ENCODE measurements at regions not wholly inside any gene's neighbourhood (a gene's known extent, or its start where the extent isn't known, plus 50 kb on each side); places are given as distances from the start of the nearest gene placed in this dataset.

DNA sequence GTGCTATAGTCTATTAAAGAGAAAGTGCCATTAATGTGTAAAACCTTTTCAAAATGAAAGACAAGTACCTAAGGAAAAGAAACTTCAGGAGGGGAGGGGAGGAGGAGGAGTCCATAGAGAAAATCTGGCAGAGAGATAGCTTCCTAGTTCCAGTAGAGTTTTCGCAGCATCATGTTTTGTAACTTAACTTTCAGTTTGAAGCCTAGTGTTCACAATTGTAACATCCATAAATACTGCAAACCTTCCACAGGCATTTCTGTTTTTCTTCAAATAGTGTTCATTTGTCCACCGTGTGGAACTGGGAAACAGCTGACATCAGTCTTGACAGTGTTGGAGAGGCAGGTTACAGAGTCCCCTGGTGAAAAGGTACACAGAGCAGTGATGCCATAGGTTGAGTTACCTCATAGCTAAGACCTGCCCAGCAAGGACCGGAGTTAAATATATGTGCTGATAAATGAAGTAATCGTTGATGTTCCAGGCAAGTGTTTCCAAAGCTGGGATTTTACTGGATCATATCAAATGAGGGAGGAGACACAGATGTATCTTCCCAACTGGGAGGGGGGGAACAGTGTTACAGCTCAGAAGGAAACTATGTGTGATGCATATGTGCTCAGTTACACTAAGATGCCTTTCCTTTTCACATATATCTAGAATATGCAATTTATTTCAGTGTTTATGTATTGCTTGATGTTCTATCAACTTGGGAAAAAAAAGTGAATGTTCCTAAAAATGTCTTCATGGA is 369.5 kb upstream of the FAM241A start:
- ATAC-seq = no peak
- BruUV-seq (replicated peaks) = no TSS peak
- H3K4me3 ChIP-seq (ENCODE audit: low read depth in 2 of 2, low read length in 2 of 2) = no peak overlapping the region

DNA sequence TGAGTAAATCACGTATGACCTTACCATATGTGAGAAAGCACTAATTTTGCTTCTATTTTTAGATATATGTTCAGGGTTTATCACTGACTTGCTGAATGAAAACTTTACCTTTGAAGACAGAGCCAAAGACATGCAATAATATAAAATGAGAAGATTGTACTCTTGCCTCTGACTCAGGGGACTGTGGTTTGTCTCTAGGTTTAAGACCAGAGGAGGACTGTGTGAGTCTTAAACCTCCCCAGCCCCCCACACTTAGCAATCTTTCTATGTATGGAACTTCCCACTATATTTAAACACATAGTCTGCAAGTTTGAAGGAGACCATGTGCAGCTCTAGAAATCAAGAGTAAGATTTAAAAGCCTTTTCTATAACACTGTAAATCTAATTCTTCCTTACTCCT is 368.7 kb upstream of the FAM241A start:
- Histone ChIP-seq H3K36me3 (ENCODE audit: control insufficient read depth, insufficient read depth, low read length) (no peaks in the 10 kb centered on the region), H3K9me3 (ENCODE audit: control insufficient read depth, insufficient read depth, low read depth, low read length) (no peaks in the 10 kb centered on the region), H3K4me1 (ENCODE audit: control insufficient read depth, insufficient read depth, low read length) (no peaks in the 10 kb centered on the region), H3K27ac (ENCODE audit: low read length) (no peak overlapping the region), H3K4me3 (ENCODE audit: low read depth in 2 of 2, low read length in 2 of 2) (no peak overlapping the region), H3K27me3 (ENCODE audit: control insufficient read depth, insufficient read depth, low read length) (no peaks in the 10 kb centered on the region)
- no peak for DNase-seq (ENCODE audit: low read depth, low spot score)
- ChIA-PET POLR2A (no interaction called here), CTCF (no interaction called here)
- TF ChIP-seq, protein P1, sequence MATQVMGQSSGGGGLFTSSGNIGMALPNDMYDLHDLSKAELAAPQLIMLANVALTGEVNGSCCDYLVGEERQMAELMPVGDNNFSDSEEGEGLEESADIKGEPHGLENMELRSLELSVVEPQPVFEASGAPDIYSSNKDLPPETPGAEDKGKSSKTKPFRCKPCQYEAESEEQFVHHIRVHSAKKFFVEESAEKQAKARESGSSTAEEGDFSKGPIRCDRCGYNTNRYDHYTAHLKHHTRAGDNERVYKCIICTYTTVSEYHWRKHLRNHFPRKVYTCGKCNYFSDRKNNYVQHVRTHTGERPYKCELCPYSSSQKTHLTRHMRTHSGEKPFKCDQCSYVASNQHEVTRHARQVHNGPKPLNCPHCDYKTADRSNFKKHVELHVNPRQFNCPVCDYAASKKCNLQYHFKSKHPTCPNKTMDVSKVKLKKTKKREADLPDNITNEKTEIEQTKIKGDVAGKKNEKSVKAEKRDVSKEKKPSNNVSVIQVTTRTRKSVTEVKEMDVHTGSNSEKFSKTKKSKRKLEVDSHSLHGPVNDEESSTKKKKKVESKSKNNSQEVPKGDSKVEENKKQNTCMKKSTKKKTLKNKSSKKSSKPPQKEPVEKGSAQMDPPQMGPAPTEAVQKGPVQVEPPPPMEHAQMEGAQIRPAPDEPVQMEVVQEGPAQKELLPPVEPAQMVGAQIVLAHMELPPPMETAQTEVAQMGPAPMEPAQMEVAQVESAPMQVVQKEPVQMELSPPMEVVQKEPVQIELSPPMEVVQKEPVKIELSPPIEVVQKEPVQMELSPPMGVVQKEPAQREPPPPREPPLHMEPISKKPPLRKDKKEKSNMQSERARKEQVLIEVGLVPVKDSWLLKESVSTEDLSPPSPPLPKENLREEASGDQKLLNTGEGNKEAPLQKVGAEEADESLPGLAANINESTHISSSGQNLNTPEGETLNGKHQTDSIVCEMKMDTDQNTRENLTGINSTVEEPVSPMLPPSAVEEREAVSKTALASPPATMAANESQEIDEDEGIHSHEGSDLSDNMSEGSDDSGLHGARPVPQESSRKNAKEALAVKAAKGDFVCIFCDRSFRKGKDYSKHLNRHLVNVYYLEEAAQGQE (IDR thresholded peaks at IDR 0.05; ENCODE audit: insufficient read depth in 1 of 2, low read depth in 2 of 2, low read length in 1 of 2) = no peak
- TF ChIP-seq SIN3A (IDR thresholded peaks at IDR 0.05; ENCODE audit: borderline replicate concordance, insufficient read depth, low read depth, low read length) = no peak
- TF ChIP-seq, protein P2, sequence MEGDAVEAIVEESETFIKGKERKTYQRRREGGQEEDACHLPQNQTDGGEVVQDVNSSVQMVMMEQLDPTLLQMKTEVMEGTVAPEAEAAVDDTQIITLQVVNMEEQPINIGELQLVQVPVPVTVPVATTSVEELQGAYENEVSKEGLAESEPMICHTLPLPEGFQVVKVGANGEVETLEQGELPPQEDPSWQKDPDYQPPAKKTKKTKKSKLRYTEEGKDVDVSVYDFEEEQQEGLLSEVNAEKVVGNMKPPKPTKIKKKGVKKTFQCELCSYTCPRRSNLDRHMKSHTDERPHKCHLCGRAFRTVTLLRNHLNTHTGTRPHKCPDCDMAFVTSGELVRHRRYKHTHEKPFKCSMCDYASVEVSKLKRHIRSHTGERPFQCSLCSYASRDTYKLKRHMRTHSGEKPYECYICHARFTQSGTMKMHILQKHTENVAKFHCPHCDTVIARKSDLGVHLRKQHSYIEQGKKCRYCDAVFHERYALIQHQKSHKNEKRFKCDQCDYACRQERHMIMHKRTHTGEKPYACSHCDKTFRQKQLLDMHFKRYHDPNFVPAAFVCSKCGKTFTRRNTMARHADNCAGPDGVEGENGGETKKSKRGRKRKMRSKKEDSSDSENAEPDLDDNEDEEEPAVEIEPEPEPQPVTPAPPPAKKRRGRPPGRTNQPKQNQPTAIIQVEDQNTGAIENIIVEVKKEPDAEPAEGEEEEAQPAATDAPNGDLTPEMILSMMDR (IDR thresholded peaks at IDR 0.05) = no peak
- TF ChIP-seq TCF7L2 (IDR thresholded peaks at IDR 0.05; ENCODE audit: low read depth, low read length) = no peak
- TF ChIP-seq POLR2AphosphoS5 (IDR thresholded peaks at IDR 0.05; ENCODE audit: low read depth, low read length) = no peak
- in situ Hi-C loops (cut with HindIII; ENCODE audit: low pct_unique_long_range_greater_than_20kb, low sequenced_read_pairs) = no loop called here
- BruUV-seq (replicated peaks) = no TSS peak
- intact Hi-C loops (cut with micrococcal nuclease; ENCODE audit: unreplicated experiment) = no loop called here
- no peak for ATAC-seq

More for the DNA sequence above, 369.5 kb upstream of the FAM241A start:
- in situ Hi-C loops (cut with HindIII; ENCODE audit: low pct_unique_long_range_greater_than_20kb, low sequenced_read_pairs) (no loop called here), intact Hi-C loops (cut with micrococcal nuclease; ENCODE audit: unreplicated experiment) (no loop called here)
- H3K27ac ChIP-seq (ENCODE audit: low read length) = no peak overlapping the region
- TF ChIP-seq, protein P1 (IDR thresholded peaks at IDR 0.05; ENCODE audit: insufficient read depth in 1 of 2, low read depth in 2 of 2, low read length in 1 of 2) = no peak
- TF ChIP-seq SIN3A (IDR thresholded peaks at IDR 0.05; ENCODE audit: borderline replicate concordance, insufficient read depth, low read depth, low read length) (no peak), TCF7L2 (IDR thresholded peaks at IDR 0.05; ENCODE audit: low read depth, low read length) (no peak), POLR2AphosphoS5 (IDR thresholded peaks at IDR 0.05; ENCODE audit: low read depth, low read length) (no peak)
- TF ChIP-seq, protein P2 (IDR thresholded peaks at IDR 0.05) = no peak
- H3K9me3 ChIP-seq (ENCODE audit: control insufficient read depth, insufficient read depth, low read depth, low read length) = no peaks in the 10 kb centered on the region
- H3K4me1 ChIP-seq (ENCODE audit: control insufficient read depth, insufficient read depth, low read length) = no peaks in the 10 kb centered on the region
- H3K27me3 ChIP-seq (ENCODE audit: control insufficient read depth, insufficient read depth, low read length) = no peaks in the 10 kb centered on the region
- POLR2A ChIA-PET = no interaction called here
- CTCF ChIA-PET = interaction anchor here (0.5 to 0.6 kb wide), 2 partner anchors 50 to 131 kb away, joined by 3 read pairs; no protein-coding TSS in a partner anchor
- no peak for DNase-seq (ENCODE audit: low read depth, low spot score)
- no peaks in the 10 kb centered on the region for H3K36me3 ChIP-seq (ENCODE audit: control insufficient read depth, insufficient read depth, low read length)
